ENCODE measurements at regions not wholly inside any gene's neighbourhood (a gene's known extent, or its start where the extent isn't known, plus 50 kb on each side); places are given as distances from the start of the nearest gene placed in this dataset.

DNA sequence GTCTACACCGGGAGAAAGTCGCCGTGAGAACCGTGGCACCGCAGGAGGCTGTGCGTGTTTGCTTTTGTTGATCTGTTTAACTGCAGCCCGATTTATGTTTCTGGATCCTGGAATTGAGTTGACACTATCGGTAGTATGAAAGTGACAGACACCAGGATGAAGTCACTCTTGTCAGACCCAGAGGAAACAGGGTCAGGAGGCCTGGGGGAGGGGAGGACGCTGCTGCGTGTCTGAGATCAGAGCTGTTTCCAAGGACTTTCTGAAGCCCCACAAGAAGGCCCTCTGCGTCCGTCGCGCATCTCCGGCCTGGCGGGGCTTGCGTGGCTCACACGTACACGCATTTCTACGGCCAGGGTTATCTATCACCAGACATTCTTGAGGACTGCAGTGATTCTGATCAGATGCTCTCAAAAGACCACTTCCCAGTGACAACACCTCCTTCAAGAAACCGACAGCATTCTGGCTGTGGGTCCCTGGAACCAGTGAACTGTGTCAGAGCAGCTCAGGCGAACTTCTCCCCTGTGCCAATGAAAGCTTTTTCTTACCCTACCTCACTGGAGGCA lies 263.4 kb downstream of the ADGRD1 start (continued):
- TF ChIP-seq, protein P1, sequence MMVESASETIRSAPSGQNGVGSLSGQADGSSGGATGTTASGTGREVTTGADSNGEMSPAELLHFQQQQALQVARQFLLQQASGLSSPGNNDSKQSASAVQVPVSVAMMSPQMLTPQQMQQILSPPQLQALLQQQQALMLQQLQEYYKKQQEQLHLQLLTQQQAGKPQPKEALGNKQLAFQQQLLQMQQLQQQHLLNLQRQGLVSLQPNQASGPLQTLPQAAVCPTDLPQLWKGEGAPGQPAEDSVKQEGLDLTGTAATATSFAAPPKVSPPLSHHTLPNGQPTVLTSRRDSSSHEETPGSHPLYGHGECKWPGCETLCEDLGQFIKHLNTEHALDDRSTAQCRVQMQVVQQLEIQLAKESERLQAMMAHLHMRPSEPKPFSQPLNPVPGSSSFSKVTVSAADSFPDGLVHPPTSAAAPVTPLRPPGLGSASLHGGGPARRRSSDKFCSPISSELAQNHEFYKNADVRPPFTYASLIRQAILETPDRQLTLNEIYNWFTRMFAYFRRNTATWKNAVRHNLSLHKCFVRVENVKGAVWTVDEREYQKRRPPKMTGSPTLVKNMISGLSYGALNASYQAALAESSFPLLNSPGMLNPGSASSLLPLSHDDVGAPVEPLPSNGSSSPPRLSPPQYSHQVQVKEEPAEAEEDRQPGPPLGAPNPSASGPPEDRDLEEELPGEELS (CRISPR knock-in tag; IDR thresholded peaks at IDR 0.05; ENCODE audit: borderline replicate concordance): no peak
- TF ChIP-seq MTF1 (CRISPR knock-in tag; IDR thresholded peaks at IDR 0.05; ENCODE audit: borderline replicate concordance) (no peak), HDAC8 (tag; IDR thresholded peaks at IDR 0.05) (no peak), NFIX (CRISPR knock-in tag; IDR thresholded peaks at IDR 0.05; ENCODE audit: low read depth) (no peak), HEY1 (CRISPR knock-in tag; IDR thresholded peaks at IDR 0.05; ENCODE audit: borderline replicate concordance) (no peak), ZNF239 (CRISPR knock-in tag; IDR thresholded peaks at IDR 0.05) (no peak), NCOA6 (IDR thresholded peaks at IDR 0.05) (no peak), KDM5B (IDR thresholded peaks at IDR 0.05; ENCODE audit: insufficient replicate concordance, low read depth, low read length) (no peak), TCF7L2 (IDR thresholded peaks at IDR 0.05; ENCODE audit: low read depth, low read length) (no peak), CTBP1 (IDR thresholded peaks at IDR 0.05; ENCODE audit: borderline replicate concordance) (peak; percentile 44; the same call in 1 of the 2 replicates), SREBF2 (CRISPR knock-in tag; IDR thresholded peaks at IDR 0.05) (no peak), THRAP3 (IDR thresholded peaks at IDR 0.05; ENCODE audit: borderline replicate concordance) (no peak), PCBP2 (IDR thresholded peaks at IDR 0.05; ENCODE audit: low read depth, low read length, poor library complexity, severe bottlenecking) (no peak), RBFOX2 (IDR thresholded peaks at IDR 0.05; ENCODE audit: low read depth, low read length) (no peak), ARID1B (IDR thresholded peaks at IDR 0.05) (0 out of 2 replicates have a peak, but pooled peaks have one; percentile 21), HDAC2 (IDR thresholded peaks at IDR 0.05) (peak; percentile 26; the same call in 1 of the 2 replicates)
- TF ChIP-seq, protein P2, sequence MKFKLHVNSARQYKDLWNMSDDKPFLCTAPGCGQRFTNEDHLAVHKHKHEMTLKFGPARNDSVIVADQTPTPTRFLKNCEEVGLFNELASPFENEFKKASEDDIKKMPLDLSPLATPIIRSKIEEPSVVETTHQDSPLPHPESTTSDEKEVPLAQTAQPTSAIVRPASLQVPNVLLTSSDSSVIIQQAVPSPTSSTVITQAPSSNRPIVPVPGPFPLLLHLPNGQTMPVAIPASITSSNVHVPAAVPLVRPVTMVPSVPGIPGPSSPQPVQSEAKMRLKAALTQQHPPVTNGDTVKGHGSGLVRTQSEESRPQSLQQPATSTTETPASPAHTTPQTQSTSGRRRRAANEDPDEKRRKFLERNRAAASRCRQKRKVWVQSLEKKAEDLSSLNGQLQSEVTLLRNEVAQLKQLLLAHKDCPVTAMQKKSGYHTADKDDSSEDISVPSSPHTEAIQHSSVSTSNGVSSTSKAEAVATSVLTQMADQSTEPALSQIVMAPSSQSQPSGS (CRISPR knock-in tag; IDR thresholded peaks at IDR 0.05): no peak
- TF ChIP-seq, protein P3, sequence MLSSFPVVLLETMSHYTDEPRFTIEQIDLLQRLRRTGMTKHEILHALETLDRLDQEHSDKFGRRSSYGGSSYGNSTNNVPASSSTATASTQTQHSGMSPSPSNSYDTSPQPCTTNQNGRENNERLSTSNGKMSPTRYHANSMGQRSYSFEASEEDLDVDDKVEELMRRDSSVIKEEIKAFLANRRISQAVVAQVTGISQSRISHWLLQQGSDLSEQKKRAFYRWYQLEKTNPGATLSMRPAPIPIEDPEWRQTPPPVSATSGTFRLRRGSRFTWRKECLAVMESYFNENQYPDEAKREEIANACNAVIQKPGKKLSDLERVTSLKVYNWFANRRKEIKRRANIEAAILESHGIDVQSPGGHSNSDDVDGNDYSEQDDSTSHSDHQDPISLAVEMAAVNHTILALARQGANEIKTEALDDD (IDR thresholded peaks at IDR 0.05): no peak
- TF ChIP-seq, protein P4, sequence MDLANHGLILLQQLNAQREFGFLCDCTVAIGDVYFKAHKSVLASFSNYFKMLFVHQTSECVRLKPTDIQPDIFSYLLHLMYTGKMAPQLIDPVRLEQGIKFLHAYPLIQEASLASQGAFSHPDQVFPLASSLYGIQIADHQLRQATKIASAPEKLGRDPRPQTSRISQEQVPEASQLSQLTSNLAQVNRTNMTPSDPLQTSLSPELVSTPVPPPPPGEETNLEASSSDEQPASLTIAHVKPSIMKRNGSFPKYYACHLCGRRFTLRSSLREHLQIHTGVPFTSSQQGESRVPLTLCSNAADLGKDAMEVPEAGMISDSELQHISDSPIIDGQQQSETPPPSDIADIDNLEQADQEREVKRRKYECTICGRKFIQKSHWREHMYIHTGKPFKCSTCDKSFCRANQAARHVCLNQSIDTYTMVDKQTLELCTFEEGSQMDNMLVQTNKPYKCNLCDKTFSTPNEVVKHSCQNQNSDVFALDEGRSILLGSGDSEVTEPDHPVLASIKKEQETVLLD (IDR thresholded peaks at IDR 0.05): no peak
- TF ChIP-seq, protein P5, sequence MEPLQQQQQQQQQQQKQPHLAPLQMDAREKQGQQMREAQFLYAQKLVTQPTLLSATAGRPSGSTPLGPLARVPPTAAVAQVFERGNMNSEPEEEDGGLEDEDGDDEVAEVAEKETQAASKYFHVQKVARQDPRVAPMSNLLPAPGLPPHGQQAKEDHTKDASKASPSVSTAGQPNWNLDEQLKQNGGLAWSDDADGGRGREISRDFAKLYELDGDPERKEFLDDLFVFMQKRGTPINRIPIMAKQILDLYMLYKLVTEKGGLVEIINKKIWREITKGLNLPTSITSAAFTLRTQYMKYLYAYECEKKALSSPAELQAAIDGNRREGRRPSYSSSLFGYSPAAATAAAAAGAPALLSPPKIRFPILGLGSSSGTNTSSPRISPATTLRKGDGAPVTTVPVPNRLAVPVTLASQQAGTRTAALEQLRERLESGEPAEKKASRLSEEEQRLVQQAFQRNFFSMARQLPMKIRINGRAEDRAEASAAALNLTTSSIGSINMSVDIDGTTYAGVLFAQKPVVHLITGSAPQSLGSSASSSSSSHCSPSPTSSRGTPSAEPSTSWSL (CRISPR knock-in tag; IDR thresholded peaks at IDR 0.05; ENCODE audit: borderline replicate concordance): no peak
